HepG2 (cell line): ENCODE measurements at regions not wholly inside any gene's neighbourhood (a gene's known extent, or its start where the extent isn't known, plus 50 kb on each side); places are given as distances from the start of the nearest gene placed in this dataset.
"Not testable (repeated sequence)": the region's sequence is repeated elsewhere in the genome, so short reads cannot be mapped to it uniquely, and the experiment has no call there.

Experiments used
- ATAC-seq: fragments of 200-7000 bp; cut with Tn5 transposase; 3 replicates; pipeline ENCODE4 v1.9.1; 2020; ENCODE audit warnings: mild to moderate bottlenecking, moderate library complexity
- BruUV-seq: library from RNA; stranded (reverse); fragments of 400-500 nt; replicated peaks from 2 replicates; lab custom pipeline; 2021; lab: Mats Ljungman, UMichigan
- CTCF ChIA-PET: fragments of 300-600 bp; formaldehyde crosslinking; extraction: SDS; loops from one replicate; lab custom pipeline; 2021; ENCODE audit warnings: low total read pairs, inconsistent platforms, low intra/inter-chr PET ratio; lab: Yijun Ruan, JAX
- POLR2A ChIA-PET: fragments of 350-600 bp; sonication (Branson Sonifier 250); formaldehyde crosslinking; loops from one replicate; lab custom pipeline; 2020; ENCODE audit warnings: antibody characterized with exemption, inconsistent platforms; lab: Yijun Ruan, JAX
- DNase-seq: peaks from one replicate; pipeline ENCODE4 v3.0.0-alpha.2; 2015; ENCODE audit warnings: low spot score
- FAIRE-seq: peaks from 3 replicates; lab custom pipeline; 2011; peaks lifted over from hg19 to GRCh38; lab: Jason Lieb, UNC
- H2AFZ ChIP-seq: one replicate; pipeline ENCODE4 v1.6.1; 2011; ENCODE audit warnings: low read length, inconsistent platforms
- H3K27ac ChIP-seq: fragments of 300-600 bp; 3 replicates; pipeline ENCODE4 v1.8.0; 2011; ENCODE audit warnings: mixed run types, mild to moderate bottlenecking, mixed read lengths, low read length, inconsistent platforms; ENCODE audit not compliant: insufficient read depth; ENCODE audit errors: extremely low read length
- H3K27me3 ChIP-seq, 2 experiments: fragments of 200-600 bp in 1 of 2; 2 replicates in 1 of 2; 3 replicates in 1 of 2; pipeline versions ENCODE4 v1.6.0 to v1.8.0; 2011; ENCODE audit warnings: low read length in 2 of 2, mild to moderate bottlenecking in 2 of 2, moderate library complexity in 2 of 2, inconsistent platforms in 1 of 2; ENCODE audit not compliant: insufficient read depth in 2 of 2, control insufficient read depth in 1 of 2
- H3K36me3 ChIP-seq, 2 experiments: fragments of 200-600 bp in 1 of 2; replicated peaks in 1 of 2; 2 replicates in 1 of 2; 3 replicates in 1 of 2; pipeline versions ENCODE4 v1.5.1 to v1.8.0; 2011; ENCODE audit warnings: low read length in 2 of 2, inconsistent platforms in 1 of 2; ENCODE audit not compliant: insufficient read depth in 2 of 2, control insufficient read depth in 1 of 2
- H3K4me1 ChIP-seq: 2 replicates; pipeline ENCODE4 v1.5.1; 2012; ENCODE audit warnings: low read length, inconsistent platforms; ENCODE audit not compliant: insufficient read depth
- H3K4me2 ChIP-seq: 2 replicates; pipeline ENCODE4 v1.6.0; 2011; ENCODE audit warnings: low read depth, low read length, inconsistent platforms
- H3K4me3 ChIP-seq, 3 experiments: fragments of 200-600 bp in 1 of 3; sonication (generic), shearing (Covaris generic) in 1 of 3; replicated peaks in 1 of 3; 2 replicates each; pipeline ENCODE4 v1.5.1; 2011 to 2016; ENCODE audit warnings: low read length in 3 of 3, inconsistent platforms in 2 of 3, low read depth in 2 of 3, mild to moderate bottlenecking in 2 of 3, control low read depth in 1 of 3, mixed read lengths in 1 of 3; ENCODE audit not compliant: insufficient read depth in 1 of 3
- H3K79me2 ChIP-seq: one replicate; pipeline ENCODE4 v1.6.1; 2011; ENCODE audit warnings: low read length, inconsistent platforms; ENCODE audit not compliant: insufficient read depth
- H3K9ac ChIP-seq: 2 replicates; pipeline ENCODE4 v1.6.0; 2011; ENCODE audit warnings: mild to moderate bottlenecking, low read depth, low read length, inconsistent platforms; ENCODE audit not compliant: insufficient read depth
- H3K9me3 ChIP-seq: 2 replicates; pipeline ENCODE4 v1.5.1; 2012; ENCODE audit warnings: mild to moderate bottlenecking, low read length
- H4K20me1 ChIP-seq: 2 replicates; pipeline ENCODE4 v1.6.0; 2011; ENCODE audit warnings: inconsistent platforms, mild to moderate bottlenecking, low read length, moderate library complexity; ENCODE audit not compliant: insufficient read depth
- KLF11 ChIP-seq: IDR thresholded peaks from 2 replicates; pipeline ENCODE4 v1.6.1; 2016; ENCODE audit warnings: missing compliant biosample characterization
- MAFF ChIP-seq: IDR thresholded peaks from 2 replicates; pipeline ENCODE4 v1.6.1; 2011; ENCODE audit warnings: low read depth, low read length, improper control_type of control experiment
- MAFG ChIP-seq: sonication (generic); formaldehyde crosslinking; IDR thresholded peaks from 2 replicates; pipeline ENCODE4 v1.5.1; 2020; ENCODE audit warnings: mild to moderate bottlenecking, missing genetic modification reagents
- MAFK ChIP-seq, 2 experiments: IDR thresholded peaks in 1 of 2; conservative IDR thresholded peaks in 1 of 2; 2 replicates each; pipeline ENCODE4 v1.6.1; 2011; ENCODE audit warnings: improper control_type of control experiment in 2 of 2, low read length in 2 of 2
- NFYB ChIP-seq: sonication (generic); formaldehyde crosslinking; IDR thresholded peaks from 2 replicates; pipeline ENCODE4 v1.4.0; 2020; ENCODE audit warnings: missing genetic modification reagents
- ZFP37 ChIP-seq: sonication (generic); formaldehyde crosslinking; IDR thresholded peaks from 2 replicates; pipeline ENCODE4 v1.4.0; 2020; ENCODE audit warnings: missing genetic modification reagents, borderline replicate concordance
- ZNF343 ChIP-seq: sonication (generic); formaldehyde crosslinking; IDR thresholded peaks from 2 replicates; pipeline ENCODE4 v1.4.0; 2020; ENCODE audit warnings: mild to moderate bottlenecking, missing genetic modification reagents
- ZNF460 ChIP-seq: sonication (generic); formaldehyde crosslinking; IDR thresholded peaks from 2 replicates; pipeline ENCODE4 v1.5.1; 2020; ENCODE audit warnings: missing genetic modification reagents, mild to moderate bottlenecking, borderline replicate concordance
- ZNF879 ChIP-seq: sonication (generic); formaldehyde crosslinking; IDR thresholded peaks from 2 replicates; pipeline ENCODE4 v1.8.1; 2023; ENCODE audit warnings: missing genetic modification reagents
- WGBS: methylation state at CpG from one replicate; pipeline ENCODE4 v1.1.6; 2017; ENCODE audit warnings: low lambda C conversion rate; 5-methylcytosine and 5-hydroxymethylcytosine counted together
- in situ Hi-C: cut with HindIII; loops from 2 replicates; pipeline ENCODE4 v1.10.0; 2017; ENCODE audit warnings: low pct_unique_long_range_greater_than_20kb; ENCODE audit not compliant: extremely low pct_ligation_motif_present
- intact Hi-C: fragments of 100-400 bp; cut with micrococcal nuclease; formaldehyde crosslinking; loops from one replicate; pipeline ENCODE4 v1.10.0; 2022; ENCODE audit not compliant: unreplicated experiment
- TF ChIP-seq, protein P1 (sequence below): sonication (generic); formaldehyde crosslinking; IDR thresholded peaks from 2 replicates; pipeline ENCODE4 v1.8.1; 2023; ENCODE audit warnings: mild to moderate bottlenecking, missing genetic modification reagents, borderline replicate concordance

GRCh38 chr2:37576831-37577230, 94.6 kb downstream of the CDC42EP3 start:
- Histone ChIP-seq H2AFZ (no peak overlapping the region), H3K27me3 (peaks cover 0 to 4% of the 10 kb centered on the region in 2 experiments; a peak in 1 of 5 replicates), H3K4me1 (no peaks in the 10 kb centered on the region), H3K79me2 (no peaks in the 10 kb centered on the region), H3K9me3 (no peaks in the 10 kb centered on the region), H3K4me3 (no peak overlapping the region), H3K36me3 (no peaks in the 10 kb centered on the region), H3K27ac (no peak overlapping the region), H3K9ac (no peak overlapping the region), H4K20me1 (no peaks in the 10 kb centered on the region), H3K4me2 (no peak overlapping the region)
- 0% methylated on average over 2 of the region's 2 CpGs for WGBS
- no peak for DNase-seq
- POLR2A ChIA-PET, result no interaction called here
- CTCF ChIA-PET, result no interaction called here
- FAIRE-seq, result no peak
- ATAC-seq, result no peak
- intact Hi-C loops (no loop called here), in situ Hi-C loops (no loop called here)
- TF ChIP-seq, protein P1, sequence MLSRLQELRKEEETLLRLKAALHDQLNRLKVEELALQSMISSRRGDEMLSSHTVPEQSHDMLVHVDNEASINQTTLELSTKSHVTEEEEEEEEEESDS (CRISPR knock-in tag), result no peak
- TF ChIP-seq KLF11 (CRISPR knock-in tag) (no peak), MAFG (CRISPR knock-in tag) (no peak), ZFP37 (CRISPR knock-in tag) (no peak)
- BruUV-seq, result no TSS peak

GRCh38 chr2:37579192-37579713, 92.2 kb downstream of the CDC42EP3 start:
- no peak for FAIRE-seq
- Histone ChIP-seq H3K4me2 (no peak overlapping the region), H3K79me2 (no peaks in the 10 kb centered on the region), H3K9ac (no peak overlapping the region), H2AFZ (no peak overlapping the region), H3K9me3 (no peaks in the 10 kb centered on the region), H3K27ac (no peak overlapping the region), H3K27me3 (peaks cover 0 to 13% of the 10 kb centered on the region in 2 experiments; a peak in 3 of 5 replicates), H3K36me3 (no peaks in the 10 kb centered on the region), H4K20me1 (no peaks in the 10 kb centered on the region), H3K4me3 (no peak overlapping the region), H3K4me1 (no peaks in the 10 kb centered on the region)
- intact Hi-C loops (no loop called here), in situ Hi-C loops (no loop called here)
- CTCF ChIA-PET, result no interaction called here
- no peak for ATAC-seq
- POLR2A ChIA-PET, result no interaction called here
- WGBS, result 9% methylated on average over 3 of the region's 3 CpGs
- DNase-seq, result no peak
- no TSS peak for BruUV-seq
- TF ChIP-seq NFYB (CRISPR knock-in tag) (no peak), ZNF343 (CRISPR knock-in tag) (no peak), ZNF879 (CRISPR knock-in tag) (no peak), MAFF (peak; percentile 20; the same call in 1 of the 2 replicates), MAFK (conservative IDR thresholded peaks at IDR 0.05 in 1 of 2, IDR thresholded peaks at IDR 0.05 in 1 of 2; ENCODE audit: low read length in 2 of 2) (peak; percentile 37 to 56; a peak in 3 of 4 replicates), ZNF460 (CRISPR knock-in tag) (no peak)

DNA sequence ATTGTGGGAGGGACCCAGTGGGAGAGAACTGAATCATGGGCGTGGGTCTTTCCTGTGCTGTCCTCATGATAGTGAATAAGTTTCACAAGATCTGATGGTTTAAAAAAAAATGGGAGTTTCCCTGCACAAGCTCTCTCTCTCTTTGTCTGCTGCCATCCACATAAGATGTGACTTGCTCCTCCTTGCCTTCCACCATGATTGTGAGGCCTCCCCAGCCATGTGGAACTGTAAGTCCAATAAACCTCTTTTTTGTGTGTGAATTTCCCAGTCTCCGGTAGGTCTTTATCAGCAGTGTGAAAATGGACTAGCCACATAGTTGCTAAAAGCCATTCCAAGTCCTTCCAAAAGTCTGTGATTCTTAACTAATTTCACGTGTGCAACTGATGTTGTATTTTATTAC, 91.5 kb downstream of the CDC42EP3 start:
- DNase-seq, intact Hi-C loops, H3K4me1 ChIP-seq, H3K79me2 ChIP-seq, in situ Hi-C loops, H3K9me3 ChIP-seq, H3K4me3 ChIP-seq, FAIRE-seq, H3K36me3 ChIP-seq, H3K27ac ChIP-seq, BruUV-seq, H3K9ac ChIP-seq, CTCF ChIA-PET, ATAC-seq, H4K20me1 ChIP-seq, H3K4me2 ChIP-seq, H2AFZ ChIP-seq, POLR2A ChIA-PET: not testable (repeated sequence)
- H3K27me3 ChIP-seq, result peaks cover 0 to 13% of the 10 kb centered on the region in 2 experiments; a peak in 3 of 5 replicates
- WGBS, result 27% methylated on average over 3 of the region's 3 CpGs
